H1 (cell line): ENCODE measurements at regions not wholly inside any gene's neighbourhood (a gene's known extent, or its start where the extent isn't known, plus 50 kb on each side); places are given as distances from the start of the nearest gene placed in this dataset.

Experiments
- E2F6 ChIP-seq: IDR thresholded peaks from 2 replicates; pipeline ENCODE4 v1.6.1; 2012; ENCODE audit warnings: inconsistent platforms
- POLR2A ChIP-seq, 2 experiments: IDR thresholded peaks; 1 replicate in 1 of 2; 2 replicates in 1 of 2; pipeline ENCODE4 v1.6.1; 2011; ENCODE audit warnings: low read depth in 2 of 2, low read length in 2 of 2, mild to moderate bottlenecking in 2 of 2; ENCODE audit errors: control extremely low read depth in 1 of 2
- RFX5 ChIP-seq: IDR thresholded peaks from 2 replicates; pipeline ENCODE4 v1.6.1; 2011; ENCODE audit warnings: low read depth, low read length, improper control_type of control experiment, borderline replicate concordance
- SAP30 ChIP-seq: fragments of 300-600 bp; sonication (generic); IDR thresholded peaks from 2 replicates; pipeline ENCODE4 v1.7.1; 2012; ENCODE audit warnings: low read length, moderate library complexity, mild to moderate bottlenecking, inconsistent platforms; ENCODE audit not compliant: insufficient read depth, insufficient replicate concordance
- TAF7 ChIP-seq: optimal IDR thresholded peaks from 2 replicates; pipeline ENCODE3; 2011; ENCODE audit warnings: low read depth, mild to moderate bottlenecking, inconsistent platforms, low read length, moderate library complexity, borderline replicate concordance
- TBP ChIP-seq: IDR thresholded peaks from 2 replicates; pipeline ENCODE4 v1.6.1; 2011; ENCODE audit warnings: low read depth, low read length, improper control_type of control experiment
- USF2 ChIP-seq: IDR thresholded peaks from 2 replicates; pipeline ENCODE4 v1.6.1; 2011; ENCODE audit warnings: low read length, improper control_type of control experiment
- TF ChIP-seq, protein P1 (sequence below): IDR thresholded peaks from 2 replicates; pipeline ENCODE4 v1.6.1; 2012; ENCODE audit warnings: inconsistent platforms

- no peak for TF ChIP-seq SAP30
- TF ChIP-seq TBP = no peak
- TF ChIP-seq POLR2A (IDR thresholded peaks at IDR 0.05; ENCODE audit: control extremely low read depth in 1 of 2, low read depth in 2 of 2, low read length in 2 of 2) = no peak
- no peak for TF ChIP-seq TAF7
- TF ChIP-seq E2F6 = no peak
- no peak for TF ChIP-seq USF2
- no peak for TF ChIP-seq RFX5
- TF ChIP-seq, protein P1, sequence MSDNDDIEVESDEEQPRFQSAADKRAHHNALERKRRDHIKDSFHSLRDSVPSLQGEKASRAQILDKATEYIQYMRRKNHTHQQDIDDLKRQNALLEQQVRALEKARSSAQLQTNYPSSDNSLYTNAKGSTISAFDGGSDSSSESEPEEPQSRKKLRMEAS = no peak
Observed at GRCh38 chr3:187889601-187890404, 144.5 kb upstream of the BCL6 start (continued).
